ENCODE measurements at regions not wholly inside any gene's neighbourhood (a gene's known extent, or its start where the extent isn't known, plus 50 kb on each side); places are given as distances from the start of the nearest gene placed in this dataset.
A peak's percentile ranks its signal among the peaks of the same experiment; 100 is the strongest.

DNA sequence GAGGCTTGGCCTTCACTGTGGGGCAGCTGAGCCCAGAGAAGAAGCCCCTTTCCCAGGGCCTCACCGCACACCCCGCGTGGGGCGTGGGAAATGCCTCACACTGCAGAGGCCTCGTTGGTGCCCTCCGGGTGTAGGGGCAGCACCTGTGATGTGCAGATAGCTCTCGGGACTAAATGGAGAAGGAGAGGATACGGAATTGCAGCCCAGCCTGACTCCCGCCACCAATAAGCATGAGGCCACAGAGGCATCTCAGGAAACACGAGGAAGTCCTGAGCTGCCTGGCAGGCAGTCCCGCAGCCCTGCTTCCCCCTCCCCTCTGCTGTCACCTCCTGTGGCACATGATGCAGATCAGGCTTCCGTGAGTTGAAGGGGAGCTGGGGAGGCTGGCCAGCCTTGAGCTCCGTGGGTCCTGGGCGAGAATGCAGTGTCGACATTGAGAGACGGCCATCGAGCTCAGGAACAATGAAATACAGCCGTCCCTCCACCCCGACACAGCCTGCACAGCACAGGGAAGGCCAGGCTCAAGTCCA, 59.6 kb upstream of the PPP2R2D start:
- Histone ChIP-seq H3K4me3 (ENCODE audit: low read length) (no peak overlapping the region), H3K4me1 (ENCODE audit: control insufficient read depth, insufficient read depth, low read length) (no peaks in the 10 kb centered on the region), H3K9me3 (ENCODE audit: control insufficient read depth, insufficient read depth, low read length) (no peaks in the 10 kb centered on the region), H3K27ac (ENCODE audit: low read length) (no peak overlapping the region), H3K36me3 (ENCODE audit: control insufficient read depth, insufficient read depth, low read length) (no peaks in the 10 kb centered on the region), H3K27me3 (ENCODE audit: control insufficient read depth, insufficient read depth, low read length) (no peaks in the 10 kb centered on the region)
- no peaks in the 10 kb centered on the region for H3K9me3 Mint-ChIP-seq
- ATAC-seq, result no peak
- H3K36me3 Mint-ChIP-seq, result no peaks in the 10 kb centered on the region
- TF ChIP-seq, protein P1, sequence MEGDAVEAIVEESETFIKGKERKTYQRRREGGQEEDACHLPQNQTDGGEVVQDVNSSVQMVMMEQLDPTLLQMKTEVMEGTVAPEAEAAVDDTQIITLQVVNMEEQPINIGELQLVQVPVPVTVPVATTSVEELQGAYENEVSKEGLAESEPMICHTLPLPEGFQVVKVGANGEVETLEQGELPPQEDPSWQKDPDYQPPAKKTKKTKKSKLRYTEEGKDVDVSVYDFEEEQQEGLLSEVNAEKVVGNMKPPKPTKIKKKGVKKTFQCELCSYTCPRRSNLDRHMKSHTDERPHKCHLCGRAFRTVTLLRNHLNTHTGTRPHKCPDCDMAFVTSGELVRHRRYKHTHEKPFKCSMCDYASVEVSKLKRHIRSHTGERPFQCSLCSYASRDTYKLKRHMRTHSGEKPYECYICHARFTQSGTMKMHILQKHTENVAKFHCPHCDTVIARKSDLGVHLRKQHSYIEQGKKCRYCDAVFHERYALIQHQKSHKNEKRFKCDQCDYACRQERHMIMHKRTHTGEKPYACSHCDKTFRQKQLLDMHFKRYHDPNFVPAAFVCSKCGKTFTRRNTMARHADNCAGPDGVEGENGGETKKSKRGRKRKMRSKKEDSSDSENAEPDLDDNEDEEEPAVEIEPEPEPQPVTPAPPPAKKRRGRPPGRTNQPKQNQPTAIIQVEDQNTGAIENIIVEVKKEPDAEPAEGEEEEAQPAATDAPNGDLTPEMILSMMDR (IDR thresholded peaks at IDR 0.05), result no peak
- H3K27ac Mint-ChIP-seq, result no peak overlapping the region
- 27% methylated on average over 19 of the region's 19 CpGs for WGBS (ENCODE audit: insufficient coverage)
- no peaks in the 10 kb centered on the region for H3K4me1 Mint-ChIP-seq
- intact Hi-C loops (cut with micrococcal nuclease), result no loop called here
- H3K4me3 Mint-ChIP-seq, result no peak overlapping the region
- peak in 1 of 2 donors; percentile 9 for DNase-seq
- peaks cover 0 to 2% of the 10 kb centered on the region in 2 donors for H3K27me3 Mint-ChIP-seq (ENCODE audit: low read depth in 2 of 2)

DNA sequence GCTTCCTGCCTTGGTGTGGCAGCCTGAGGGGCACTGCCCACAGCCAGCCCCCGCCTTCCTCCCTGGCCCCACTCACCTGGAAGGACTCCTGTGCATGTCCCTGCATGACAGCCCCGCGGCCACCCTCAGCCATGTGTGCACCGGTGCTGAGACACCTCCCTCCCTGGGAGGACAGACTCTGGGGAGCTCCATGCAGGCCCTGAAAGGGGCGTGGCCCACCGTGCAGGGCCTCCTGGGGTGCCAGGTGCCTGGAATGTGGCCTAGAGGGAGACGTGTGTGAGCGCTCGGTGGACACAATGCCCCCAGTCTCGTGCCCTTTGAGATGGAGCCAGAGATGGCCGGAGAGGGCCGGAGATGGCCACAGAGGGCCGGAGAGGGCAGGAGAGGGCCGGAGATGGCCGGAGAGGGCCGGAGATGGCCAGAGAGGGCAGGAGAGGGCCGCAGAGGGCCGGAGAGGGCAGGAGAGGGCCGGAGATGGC, 59.1 kb upstream of the PPP2R2D start:
- H3K4me3 ChIP-seq (ENCODE audit: low read length), result no peak overlapping the region
- no peak for ATAC-seq

GRCh38 chr10:131842351-131843088, 58.3 kb upstream of the PPP2R2D start:
- intact Hi-C loops (cut with micrococcal nuclease), result no loop called here
- no peaks in the 10 kb centered on the region for H3K36me3 ChIP-seq (ENCODE audit: control insufficient read depth, insufficient read depth, low read length)
- WGBS (ENCODE audit: insufficient coverage), result 84% methylated on average over 14 of the region's 14 CpGs
- no peaks in the 10 kb centered on the region for H3K27me3 ChIP-seq (ENCODE audit: control insufficient read depth, insufficient read depth, low read length)
- no peak for ATAC-seq
- no peak overlapping the region for H3K27ac ChIP-seq (ENCODE audit: low read length)
- Mint-ChIP-seq H3K4me3 (no peak overlapping the region), H3K27ac (no peak overlapping the region), H3K4me1 (no peaks in the 10 kb centered on the region), H3K36me3 (no peaks in the 10 kb centered on the region), H3K27me3 (ENCODE audit: low read depth in 2 of 2) (peaks cover 0 to 3% of the 10 kb centered on the region in 2 donors), H3K9me3 (no peaks in the 10 kb centered on the region)
- H3K4me1 ChIP-seq (ENCODE audit: control insufficient read depth, insufficient read depth, low read length), result no peaks in the 10 kb centered on the region
- H3K4me3 ChIP-seq (ENCODE audit: low read length), result no peak overlapping the region
- TF ChIP-seq, protein P1 (IDR thresholded peaks at IDR 0.05), result no peak
- peak in 1 of 2 donors; percentile 11 for DNase-seq
- no peaks in the 10 kb centered on the region for H3K9me3 ChIP-seq (ENCODE audit: control insufficient read depth, insufficient read depth, low read length)

More for the DNA sequence above, 59.1 kb upstream of the PPP2R2D start:
- TF ChIP-seq, protein P1 (IDR thresholded peaks at IDR 0.05), result no peak
- Mint-ChIP-seq H3K27me3 (ENCODE audit: low read depth in 2 of 2) (peaks cover 0 to 3% of the 10 kb centered on the region in 2 donors), H3K9me3 (no peaks in the 10 kb centered on the region), H3K4me1 (no peaks in the 10 kb centered on the region), H3K36me3 (no peaks in the 10 kb centered on the region), H3K27ac (no peak overlapping the region), H3K4me3 (no peak overlapping the region)
- intact Hi-C loops (cut with micrococcal nuclease), result no loop called here
- DNase-seq, result no peak
- H3K36me3 ChIP-seq (ENCODE audit: control insufficient read depth, insufficient read depth, low read length), result no peaks in the 10 kb centered on the region
- no peaks in the 10 kb centered on the region for H3K9me3 ChIP-seq (ENCODE audit: control insufficient read depth, insufficient read depth, low read length)
- H3K27ac ChIP-seq (ENCODE audit: low read length), result no peak overlapping the region
- WGBS (ENCODE audit: insufficient coverage), result 80% methylated on average over 19 of the region's 19 CpGs
- no peaks in the 10 kb centered on the region for H3K27me3 ChIP-seq (ENCODE audit: control insufficient read depth, insufficient read depth, low read length)
- H3K4me1 ChIP-seq (ENCODE audit: control insufficient read depth, insufficient read depth, low read length), result no peaks in the 10 kb centered on the region

All from natural killer cell (primary cell).